GM12865 (cell line): ENCODE measurements at regions not wholly inside any gene's neighbourhood (a gene's known extent, or its start where the extent isn't known, plus 50 kb on each side); places are given as distances from the start of the nearest gene placed in this dataset.

ENCODE experiments used
- DNase-seq: peaks from one replicate; pipeline ENCODE4 v3.0.0; 2010; ENCODE audit warnings: low read depth
- H3K4me3 ChIP-seq: 2 replicates; pipeline ENCODE4 v1.5.1; 2011; ENCODE audit warnings: mild to moderate bottlenecking, low read depth, low read length, control low read depth
- TF ChIP-seq, protein P1 (sequence below): IDR thresholded peaks from 2 replicates; pipeline ENCODE4 v1.5.1; 2011; ENCODE audit warnings: low read length, control low read depth, low read depth, inconsistent platforms; ENCODE audit not compliant: insufficient read depth; ENCODE audit errors: missing control alignments

- TF ChIP-seq, protein P1, sequence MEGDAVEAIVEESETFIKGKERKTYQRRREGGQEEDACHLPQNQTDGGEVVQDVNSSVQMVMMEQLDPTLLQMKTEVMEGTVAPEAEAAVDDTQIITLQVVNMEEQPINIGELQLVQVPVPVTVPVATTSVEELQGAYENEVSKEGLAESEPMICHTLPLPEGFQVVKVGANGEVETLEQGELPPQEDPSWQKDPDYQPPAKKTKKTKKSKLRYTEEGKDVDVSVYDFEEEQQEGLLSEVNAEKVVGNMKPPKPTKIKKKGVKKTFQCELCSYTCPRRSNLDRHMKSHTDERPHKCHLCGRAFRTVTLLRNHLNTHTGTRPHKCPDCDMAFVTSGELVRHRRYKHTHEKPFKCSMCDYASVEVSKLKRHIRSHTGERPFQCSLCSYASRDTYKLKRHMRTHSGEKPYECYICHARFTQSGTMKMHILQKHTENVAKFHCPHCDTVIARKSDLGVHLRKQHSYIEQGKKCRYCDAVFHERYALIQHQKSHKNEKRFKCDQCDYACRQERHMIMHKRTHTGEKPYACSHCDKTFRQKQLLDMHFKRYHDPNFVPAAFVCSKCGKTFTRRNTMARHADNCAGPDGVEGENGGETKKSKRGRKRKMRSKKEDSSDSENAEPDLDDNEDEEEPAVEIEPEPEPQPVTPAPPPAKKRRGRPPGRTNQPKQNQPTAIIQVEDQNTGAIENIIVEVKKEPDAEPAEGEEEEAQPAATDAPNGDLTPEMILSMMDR = no peak
- no peak for DNase-seq
- H3K4me3 ChIP-seq = no peak overlapping the region
These were observed 1168.3 kb upstream of the PCDH7 start for GRCh38 chr4:29551821-29552220.

DNA sequence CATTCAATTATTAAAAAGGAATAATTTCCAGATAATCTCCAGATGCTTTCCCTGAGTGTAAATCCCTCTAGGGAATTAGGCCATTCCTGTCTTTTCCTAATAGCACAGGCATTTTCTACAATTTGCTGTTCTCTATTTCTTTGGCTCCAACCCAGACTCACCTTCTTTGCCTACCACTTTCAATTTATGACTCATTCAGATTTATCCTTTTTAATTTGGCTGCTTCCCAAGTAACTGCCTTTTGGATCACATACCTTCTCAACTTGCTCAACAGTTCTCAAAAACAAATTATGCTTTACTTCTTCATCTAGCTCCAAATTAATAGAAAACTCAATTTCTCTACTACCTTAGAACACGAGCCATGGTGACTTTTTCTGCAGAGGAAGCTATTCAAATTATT lies 1166.3 kb upstream of the PCDH7 start:
- H3K4me3 ChIP-seq = no peak overlapping the region
- DNase-seq = no peak
- TF ChIP-seq, protein P1 = no peak

DNA sequence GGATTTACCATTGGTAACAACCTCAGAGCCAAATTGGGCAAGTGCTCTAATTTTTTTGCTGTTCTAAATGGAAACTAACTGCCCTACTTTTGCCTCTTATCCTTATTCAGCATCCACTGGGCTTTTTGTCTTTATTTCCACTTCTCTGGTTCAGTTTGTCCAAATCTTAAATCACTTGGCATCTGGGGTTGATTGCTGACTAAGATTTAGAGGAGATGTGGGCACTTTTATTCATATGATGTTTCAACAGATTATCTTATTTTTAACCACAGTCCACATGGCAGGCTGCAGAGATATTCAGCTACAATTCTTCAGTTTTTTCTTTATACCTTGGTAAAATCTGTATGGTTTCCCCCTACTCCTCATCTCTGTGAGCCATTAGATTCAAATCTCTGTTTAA lies 1161.4 kb upstream of the PCDH7 start:
- H3K4me3 ChIP-seq = no peak overlapping the region
- no peak for DNase-seq
- TF ChIP-seq, protein P1 = no peak

- TF ChIP-seq, protein P1 = no peak
- DNase-seq = no peak
- no peak overlapping the region for H3K4me3 ChIP-seq
These were observed 1160.9 kb upstream of the PCDH7 start for GRCh38 chr4:29559286-29559685.

DNA sequence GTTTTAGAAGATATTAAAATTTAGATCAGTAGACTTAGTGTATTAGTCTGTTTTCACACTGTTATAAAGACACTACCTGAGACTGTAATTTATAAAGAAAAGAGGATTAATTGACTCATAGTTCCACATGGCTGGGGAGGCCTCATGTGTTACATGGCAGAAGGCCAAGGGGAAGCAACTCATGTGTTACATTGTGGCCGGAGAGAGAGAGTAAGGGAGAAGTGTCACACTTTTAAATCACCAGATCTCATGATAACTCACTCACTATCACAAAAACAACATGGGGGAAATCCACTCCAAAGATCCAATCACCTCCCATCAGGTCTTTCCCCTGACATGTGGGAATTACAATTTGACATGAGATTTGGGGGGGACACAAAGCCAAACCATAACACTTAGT lies 1159.7 kb upstream of the PCDH7 start:
- H3K4me3 ChIP-seq = no peak overlapping the region
- TF ChIP-seq, protein P1 = no peak
- DNase-seq = no peak

GRCh38 chr4:29565256-29565655 lies 1154.9 kb upstream of the PCDH7 start:
- TF ChIP-seq, protein P1 = no peak
- DNase-seq = no peak
- no peak overlapping the region for H3K4me3 ChIP-seq

- DNase-seq = no peak
- TF ChIP-seq, protein P1 = no peak
- no peak overlapping the region for H3K4me3 ChIP-seq
These were observed 1153.8 kb upstream of the PCDH7 start for GRCh38 chr4:29566371-29566770.
